ENCODE measurements at regions not wholly inside any gene's neighbourhood (a gene's known extent, or its start where the extent isn't known, plus 50 kb on each side); places are given as distances from the start of the nearest gene placed in this dataset.

DNA sequence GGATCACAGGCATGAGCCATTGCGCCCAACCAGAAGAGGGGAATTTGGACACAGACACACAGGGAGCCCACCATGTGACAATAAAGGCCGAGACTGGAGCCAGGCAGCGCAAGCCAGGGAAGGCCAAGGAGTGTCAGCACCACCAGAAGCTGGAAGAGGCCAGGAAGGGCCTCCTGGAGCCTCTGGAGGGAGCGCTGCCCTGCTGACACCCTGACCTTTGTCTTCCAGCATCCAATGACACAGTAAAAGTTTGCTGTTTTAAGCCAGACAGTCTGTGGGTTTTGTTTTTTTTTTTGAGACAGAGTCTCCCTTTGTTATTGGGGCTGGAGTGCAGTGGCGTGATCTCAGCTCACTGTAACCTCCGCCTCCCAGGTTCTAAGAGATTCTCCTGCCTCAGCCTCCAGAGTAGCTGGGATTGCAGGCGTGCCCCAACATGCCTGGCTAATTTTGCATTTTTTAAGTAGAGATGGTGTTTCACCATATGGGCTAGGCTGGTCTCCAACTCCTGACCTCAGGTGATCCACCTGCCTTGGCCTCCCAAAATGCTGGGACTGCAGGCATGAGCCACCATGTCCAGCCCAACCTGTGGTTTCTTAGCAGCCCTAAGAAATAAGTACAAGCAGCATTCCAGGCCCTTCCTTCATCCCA, 215.8 kb downstream of the CTTN start:
- DNase-seq: no peak

DNA sequence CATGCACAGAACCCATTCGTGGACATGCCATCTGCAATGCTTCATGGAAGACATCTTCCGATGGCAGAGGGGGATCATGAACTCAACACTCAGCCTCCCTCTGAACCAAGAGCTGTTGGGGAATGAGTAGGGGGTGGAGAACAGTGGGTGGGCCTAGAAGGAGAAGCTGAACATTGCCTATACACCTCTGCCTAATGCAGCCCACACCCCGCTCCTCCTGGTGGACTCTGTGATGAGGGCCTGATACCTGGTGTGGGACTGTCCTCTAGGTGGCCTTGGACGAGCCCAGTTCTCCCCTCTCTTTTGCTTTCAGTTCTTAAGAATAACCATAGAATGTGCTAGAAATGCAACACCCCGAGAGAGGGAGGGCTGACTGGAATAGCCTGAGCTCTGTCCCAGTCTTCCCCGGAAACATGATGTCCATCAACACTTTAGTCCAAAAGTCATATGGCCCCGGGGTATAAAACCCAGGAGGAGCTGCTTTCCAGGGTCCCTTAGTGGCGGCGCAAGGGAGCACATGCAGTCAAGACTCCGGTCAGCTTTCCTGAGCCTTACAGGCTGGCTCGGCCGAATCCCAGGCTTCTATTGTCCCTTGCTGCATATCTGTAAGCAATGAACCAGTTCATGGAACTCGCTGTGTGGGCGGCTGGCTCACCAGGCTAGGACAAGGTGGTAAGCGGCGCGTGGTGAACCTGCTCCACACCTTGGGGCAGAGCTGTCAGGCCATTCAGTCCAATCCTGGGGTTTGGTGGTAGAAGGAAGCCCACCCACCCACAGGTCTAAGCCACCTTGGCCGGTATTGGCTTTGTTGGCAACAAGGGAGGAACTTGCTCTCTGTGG, 216.9 kb downstream of the CTTN start:
- no peak for DNase-seq

DNA sequence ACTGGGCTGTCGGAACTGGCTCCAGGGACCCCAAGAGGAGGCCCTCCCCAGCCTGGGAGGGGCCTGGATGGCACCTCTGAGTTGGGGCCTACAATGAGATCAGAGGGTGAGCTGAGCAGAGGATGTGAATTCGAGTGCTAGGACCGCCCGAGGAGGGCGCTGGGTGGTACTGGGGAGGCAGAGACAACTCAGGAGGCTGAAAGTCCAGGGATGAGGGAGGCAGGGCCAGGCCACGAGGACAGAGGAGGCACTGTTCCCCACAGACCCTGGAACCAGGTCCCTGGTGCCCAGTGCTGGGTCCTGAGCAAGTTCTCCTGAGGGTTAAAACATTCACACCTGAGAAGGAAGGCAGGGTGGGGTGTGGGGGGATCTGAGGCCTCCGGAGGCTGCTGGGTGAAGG, 218.0 kb downstream of the CTTN start:
- no peak for DNase-seq

DNA sequence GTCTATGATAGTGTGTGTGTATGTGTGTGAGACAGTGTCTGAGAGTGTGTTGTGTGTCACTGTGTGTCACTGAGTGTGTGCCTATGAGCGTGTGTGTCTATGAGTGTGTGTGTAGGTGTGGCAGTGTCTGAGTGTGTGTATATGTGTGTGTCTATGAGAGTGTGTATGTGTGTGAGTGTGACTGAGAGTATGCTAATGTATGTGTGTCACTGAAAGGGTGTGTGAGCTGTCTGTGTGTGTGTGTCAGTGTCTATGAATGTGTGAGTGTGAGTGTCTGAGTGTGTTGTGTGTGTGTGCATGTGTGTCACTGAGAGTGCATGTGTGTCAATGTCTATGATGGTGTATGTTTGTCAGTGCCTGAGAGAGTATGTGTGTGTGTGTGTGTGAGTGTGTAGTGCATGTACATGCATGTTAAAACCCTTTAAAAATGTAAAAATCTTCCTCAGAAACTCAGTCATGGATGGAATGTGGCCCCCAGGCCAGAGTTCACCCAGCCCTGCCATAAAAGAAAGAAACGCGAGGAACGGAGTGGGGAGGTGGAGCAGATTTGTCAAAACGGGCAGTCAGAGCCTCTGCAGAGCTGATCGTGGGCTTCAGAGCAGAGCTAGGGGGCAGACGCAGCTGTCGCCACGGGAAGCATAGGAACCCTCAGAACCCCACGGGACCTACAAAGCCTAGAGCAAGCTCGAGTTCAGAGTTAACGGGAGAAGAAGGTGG, 218.8 kb downstream of the CTTN start:
- no peak for DNase-seq

DNA sequence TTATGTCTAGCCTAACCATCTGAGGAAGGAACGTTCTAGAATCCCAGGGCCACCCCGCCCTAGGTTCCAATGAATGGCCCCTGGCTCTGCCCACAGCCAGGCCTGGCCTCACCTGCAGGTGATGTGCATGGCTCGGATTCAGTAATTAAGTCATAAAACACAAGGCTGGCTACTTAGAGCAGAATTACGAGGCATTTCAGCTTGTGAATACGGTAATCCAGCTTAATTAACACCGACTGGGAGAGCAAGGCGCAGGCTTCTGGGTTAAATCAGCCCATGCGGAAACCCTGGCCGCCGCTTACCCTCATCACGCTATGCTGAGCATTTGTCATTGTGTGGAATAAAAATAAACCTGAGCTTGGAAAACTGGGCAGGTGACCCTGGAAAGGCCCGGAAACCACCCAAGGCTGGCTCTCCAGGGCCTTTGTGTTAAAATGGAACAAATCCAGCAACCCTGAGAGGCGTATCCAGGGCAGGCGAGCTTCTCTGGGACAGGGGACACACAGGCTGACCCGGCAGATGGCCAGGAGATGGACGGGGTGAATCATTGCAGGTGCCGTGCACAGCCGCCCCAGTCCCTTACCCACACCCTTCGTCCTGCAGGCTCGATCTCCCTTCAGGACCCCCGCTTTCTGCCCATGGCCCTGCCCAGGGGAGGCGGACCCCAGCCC, 220.2 kb downstream of the CTTN start:
- DNase-seq: no peak

DNA sequence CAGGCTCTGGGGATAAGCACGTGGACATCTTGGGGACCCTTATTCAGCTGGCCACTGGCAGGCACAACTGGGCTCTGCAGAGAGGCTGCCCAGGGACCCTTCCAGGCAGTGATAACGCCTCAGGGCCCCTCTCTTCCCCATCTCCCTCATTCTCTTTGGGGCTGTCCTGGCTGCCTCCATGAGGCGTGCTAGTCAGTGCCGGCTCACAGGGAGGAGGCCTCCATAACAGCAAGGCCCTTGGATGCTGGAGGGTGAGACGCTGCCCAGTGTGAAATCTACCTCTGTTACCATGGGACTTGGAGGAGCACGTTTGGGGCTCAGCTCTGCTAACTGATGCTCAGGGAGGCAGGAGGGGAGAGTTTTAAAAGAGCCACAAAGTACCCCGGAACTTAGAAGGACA, 221.3 kb downstream of the CTTN start:
- no peak for DNase-seq

DNA sequence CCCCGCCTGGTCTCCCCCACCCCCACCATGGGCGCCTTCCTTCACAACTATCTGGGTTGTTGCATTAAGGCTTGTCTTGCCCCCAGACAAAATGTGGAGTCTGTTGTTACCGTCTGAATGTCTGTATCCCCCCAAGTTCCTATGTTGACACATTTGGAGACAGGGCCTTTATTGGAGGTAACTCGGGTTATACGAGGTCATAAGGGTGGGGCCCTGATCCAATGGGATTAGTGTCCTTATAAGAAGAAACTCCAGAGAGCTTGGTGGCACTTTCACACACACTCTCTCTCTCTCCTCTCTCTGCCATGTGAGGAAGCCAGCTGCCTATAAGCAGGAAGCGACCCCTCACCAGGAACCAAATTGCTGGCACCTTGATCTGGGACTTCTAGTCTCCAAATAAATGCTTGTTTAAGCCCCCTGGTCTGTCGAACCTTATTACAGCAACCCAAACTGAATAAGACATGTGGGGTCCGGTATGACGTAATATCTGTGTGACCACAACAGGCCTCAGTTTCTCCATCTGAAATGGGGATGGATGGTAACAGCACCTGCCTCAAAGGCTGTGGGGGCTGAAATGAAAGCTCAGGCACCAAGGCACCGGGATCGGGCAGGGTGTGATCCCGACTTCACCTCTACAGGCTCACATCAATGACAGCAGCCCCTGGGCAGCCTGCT, 222.3 kb downstream of the CTTN start:
- no peak for DNase-seq

DNA sequence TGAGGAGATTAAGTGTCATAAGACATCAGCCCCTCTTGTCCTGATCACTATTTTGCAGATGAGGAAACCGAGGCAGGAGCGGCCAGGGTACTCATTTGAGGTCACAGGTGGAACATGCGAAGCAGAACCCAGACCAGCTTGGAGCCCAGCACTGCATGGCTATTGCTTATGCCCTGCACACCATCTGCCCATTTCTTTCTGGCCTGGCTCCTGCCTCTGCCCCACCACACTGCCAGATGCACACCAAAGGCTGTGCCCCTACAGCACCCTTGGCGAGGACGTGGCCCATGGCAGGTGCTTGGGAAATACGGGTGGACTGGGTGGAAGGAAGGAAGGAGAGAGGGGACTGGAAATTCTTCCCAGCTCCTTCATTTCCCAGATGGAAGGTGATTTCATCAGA, 222.9 kb downstream of the CTTN start:
- DNase-seq: no peak

DNA sequence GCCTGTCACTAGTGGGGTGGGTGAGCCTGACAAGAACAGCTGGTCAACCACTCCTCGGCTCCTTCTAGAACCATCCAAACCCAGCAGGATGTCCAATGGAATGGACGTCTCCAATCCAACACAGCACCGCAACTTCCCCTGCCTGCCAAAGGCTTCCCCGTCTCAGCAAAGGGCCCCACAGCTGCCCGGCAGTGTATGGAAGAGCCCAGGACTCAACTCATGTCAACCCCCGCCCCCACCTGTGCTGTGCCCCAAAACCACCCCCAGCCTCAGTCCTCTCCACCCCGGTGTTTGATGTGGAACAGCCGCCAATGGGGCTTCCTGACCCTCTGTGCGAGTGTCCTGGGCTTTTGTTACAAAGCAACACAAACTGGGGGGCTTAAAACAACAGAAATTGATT, 223.8 kb downstream of the CTTN start:
- no peak for DNase-seq

DNA sequence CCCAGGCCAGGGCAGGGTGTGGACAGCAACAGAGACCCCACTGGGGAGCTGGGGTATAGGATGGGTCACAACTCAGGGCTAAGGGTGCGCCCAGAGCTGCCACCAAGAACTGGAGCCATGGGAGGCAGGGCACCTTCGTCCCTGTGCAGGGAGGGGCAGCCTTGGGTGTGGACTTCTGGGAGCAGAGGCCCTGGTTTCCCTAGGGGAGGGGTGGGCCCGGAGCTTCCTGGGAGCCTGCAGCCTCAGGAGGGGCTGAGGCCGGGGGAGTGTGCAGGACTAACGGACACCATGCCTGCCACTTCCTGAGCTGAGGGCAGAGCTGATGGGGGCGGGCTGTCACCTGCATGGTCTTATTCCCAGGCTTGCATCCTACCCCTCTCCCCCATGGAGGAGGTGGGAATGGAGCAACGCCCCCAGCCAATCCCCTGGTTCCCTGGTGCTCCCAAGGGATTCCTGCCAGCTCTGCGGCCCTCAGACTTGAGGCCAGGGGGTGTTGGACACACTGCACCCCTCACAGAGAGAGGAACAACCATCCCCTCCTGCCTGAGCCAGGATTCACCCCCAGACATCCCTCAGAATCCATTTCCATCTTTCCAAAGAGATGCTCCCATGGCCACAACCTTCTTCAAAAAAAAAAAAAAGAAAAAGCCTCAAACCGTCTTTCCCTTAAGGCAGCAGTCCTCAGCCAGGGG, 225.7 kb downstream of the CTTN start:
- DNase-seq: no peak

DNA sequence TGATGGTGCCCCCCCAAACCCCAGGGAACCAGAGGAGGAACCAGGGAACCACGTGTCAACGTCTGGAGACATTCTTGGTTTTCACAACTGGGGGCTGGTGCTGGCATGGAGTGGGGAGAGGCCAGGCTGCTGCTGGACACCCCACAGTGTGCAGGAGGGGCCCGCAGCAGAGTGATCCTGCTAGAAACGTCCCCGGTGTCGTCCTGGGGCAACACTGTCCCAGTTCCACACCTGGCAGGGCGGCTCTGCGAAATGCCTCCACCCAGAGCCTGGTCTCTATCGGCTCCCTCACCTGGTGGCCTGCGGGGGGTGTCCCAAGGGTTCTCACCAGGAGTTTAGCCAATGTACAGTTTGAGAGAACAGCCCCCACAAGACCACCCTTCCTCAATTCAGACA, 226.3 kb downstream of the CTTN start:
- no peak for DNase-seq

DNA sequence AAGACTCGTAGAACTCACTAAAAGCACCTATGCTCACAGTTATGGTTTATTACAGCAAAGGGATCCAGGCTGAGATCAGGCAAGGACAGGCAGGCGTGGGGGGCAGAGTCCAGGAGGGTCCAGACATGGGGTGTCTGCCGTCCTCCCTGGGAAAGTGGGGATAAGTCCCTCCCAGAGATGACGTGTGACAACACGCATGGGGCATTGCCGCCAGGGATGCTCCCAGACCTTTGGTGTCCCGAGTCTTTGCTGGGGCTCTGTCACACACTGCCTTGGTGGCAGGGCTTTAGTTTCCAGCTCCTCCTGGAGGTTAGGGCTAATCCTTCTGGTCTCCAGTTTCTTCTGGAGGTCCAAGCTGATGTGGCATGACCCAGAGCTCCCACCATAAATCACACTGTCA, 226.7 kb downstream of the CTTN start:
- DNase-seq: no peak

DNA sequence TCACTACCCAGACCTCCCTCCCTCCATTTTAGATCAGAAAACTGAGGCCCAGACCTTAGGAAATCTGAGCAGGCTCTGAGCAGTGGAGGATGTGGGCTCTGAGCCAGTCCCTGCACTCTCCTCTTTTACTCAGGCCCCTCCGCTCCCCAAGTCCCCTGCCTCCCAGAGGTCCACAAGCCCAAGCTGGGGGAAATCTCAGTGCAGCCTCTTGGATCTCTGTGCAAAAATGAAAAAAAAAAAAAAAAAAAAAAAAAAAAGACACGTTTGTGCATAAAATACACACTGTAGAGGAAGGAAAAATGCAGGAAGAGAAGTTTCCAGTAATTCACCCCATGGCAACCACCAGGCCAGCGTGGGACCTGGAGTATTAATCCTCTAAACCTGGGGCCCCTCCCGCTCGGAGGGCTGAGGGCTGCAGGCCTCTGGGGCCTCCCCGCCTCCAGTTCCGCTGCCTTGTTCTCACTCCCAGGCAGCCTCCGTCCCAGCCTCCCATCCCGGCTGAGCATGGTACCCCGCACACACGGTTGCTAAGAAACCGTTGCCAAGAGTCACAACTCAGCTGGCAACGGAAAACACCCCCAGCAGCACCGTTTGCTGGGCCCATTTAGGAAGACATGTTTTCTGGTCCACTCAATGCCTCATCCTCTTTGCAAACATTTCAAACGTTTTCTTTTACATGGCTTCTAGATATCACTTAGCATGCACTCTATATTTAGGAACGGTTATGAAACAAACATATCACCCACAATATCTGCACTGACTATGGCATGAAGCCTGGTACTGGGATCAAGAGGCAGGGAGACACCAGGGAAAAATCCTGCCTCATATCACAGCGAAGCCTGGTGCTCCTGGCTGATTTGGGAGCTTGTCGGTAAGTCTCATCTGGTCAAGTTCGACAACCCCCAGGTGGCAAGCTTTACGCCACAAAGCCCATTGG, 227.5 kb downstream of the CTTN start:
- no peak for DNase-seq

DNA sequence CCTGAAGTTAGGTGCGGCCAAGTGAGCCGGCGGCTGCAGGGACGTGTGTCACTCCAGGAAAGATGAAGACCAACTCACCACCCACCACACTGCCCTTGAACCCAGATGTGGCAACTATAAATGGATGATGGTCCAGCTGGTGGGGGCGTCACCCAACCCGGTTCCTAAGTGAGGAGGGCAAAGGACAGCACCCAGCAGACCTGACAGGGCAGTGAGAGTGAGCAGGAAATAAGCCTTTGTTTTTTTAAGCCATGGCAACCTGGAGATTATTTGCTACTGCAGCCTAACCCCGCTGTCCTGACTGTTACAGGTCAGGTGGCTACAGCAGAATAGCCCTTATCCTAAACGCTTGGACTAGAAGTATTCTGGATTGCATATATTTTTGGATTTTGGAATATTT, 228.9 kb downstream of the CTTN start:
- no peak for DNase-seq

DNA sequence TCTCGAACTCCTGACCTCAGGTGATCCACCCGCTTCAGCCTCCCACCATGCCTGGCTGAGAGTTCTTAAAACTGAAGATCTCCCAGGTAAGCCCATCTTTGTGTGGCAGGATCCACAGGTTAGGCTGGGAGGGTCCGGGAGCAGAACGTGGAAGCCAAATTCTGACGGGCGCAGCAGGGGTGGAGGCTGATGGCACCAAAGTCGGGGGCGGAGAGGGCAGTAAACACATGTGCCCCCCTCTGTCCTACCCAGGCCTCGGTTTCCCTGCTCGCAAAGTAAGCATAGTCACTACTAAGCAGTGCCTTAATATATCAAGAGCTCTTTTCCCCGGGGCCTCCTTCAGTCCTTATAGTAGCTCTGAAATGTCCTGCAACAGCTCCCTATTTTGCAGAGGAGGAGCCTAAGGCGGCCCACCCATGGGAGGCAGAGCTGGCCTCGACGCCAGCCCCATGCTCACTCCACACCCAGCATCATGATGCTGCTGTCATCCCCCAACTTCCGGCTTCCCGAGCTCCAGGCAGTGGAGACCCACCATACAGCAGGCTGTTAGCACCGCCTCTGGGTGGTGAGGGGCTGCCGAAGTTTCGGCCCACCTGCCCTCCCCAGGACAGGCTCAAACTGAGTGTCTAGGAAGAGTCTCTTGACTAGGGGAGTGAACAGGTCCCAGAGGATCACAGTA, 230.0 kb downstream of the CTTN start:
- DNase-seq: no peak

DNA sequence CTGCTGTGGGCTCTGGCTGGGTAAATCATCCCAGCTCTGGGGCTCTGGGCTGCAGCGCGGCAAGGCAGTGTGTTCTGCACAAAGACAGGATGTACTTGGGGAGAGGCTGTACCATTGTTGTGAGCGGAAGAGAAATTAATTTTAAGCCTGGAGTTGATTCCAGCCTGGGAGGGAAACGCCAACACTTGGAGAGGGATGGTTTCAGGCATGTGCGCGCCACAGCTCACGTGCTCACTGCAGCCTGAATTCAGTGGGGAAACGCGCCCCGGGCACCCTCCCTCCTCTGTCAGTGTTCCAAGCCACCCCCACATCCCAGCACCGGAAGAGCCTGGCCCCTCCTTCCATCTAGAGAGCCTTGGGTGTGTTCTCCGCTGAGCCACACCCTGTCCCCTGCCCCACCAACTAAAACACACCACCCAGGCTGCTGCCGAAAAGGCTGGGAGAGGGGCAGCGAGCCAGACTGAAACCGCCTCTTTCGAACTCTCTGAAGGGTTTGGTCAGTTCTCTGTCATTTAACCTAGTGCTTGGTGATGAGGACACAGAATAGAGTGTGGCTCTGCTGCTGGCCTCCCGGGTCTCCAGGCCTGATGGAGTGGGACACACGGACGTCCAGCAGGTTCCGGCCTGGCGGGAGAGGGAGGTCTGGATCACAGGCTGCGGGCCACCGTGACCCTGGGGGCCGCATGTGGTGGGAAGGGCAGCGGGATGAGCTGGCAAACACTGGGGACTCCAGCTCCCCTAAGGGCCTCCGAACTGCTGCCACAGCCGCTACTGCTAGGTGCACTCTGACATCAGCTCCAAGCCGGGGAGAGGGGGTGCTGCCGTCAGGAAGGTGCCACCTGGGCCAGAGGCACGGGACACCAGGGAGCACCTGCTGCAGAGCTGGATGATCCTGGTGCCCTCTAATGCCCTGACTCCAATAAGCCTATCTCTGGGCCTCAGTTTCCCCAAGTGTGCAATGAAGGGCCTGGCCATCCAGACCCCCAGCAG, 230.8 kb downstream of the CTTN start:
- no peak for DNase-seq

DNA sequence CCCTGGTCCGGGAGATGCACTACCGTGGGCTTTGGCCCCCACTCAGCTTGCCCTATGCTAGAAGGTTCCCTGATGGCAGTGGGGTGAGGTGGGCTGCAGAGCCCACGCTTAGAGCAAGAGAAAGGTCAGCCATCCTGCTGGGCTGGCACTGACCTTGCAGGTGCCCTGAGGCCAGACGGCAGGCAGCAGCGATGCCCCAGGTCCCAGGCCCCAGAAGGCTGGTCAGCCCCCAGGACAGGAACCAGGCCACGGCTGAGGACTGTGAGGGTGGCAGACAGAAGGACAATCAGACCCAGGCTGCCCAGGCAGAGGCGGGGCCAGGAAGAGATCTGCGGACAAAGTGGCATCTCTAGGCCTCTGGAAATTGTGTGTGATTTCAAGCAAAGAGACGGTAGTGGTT, 231.7 kb downstream of the CTTN start:
- DNase-seq: no peak

DNA sequence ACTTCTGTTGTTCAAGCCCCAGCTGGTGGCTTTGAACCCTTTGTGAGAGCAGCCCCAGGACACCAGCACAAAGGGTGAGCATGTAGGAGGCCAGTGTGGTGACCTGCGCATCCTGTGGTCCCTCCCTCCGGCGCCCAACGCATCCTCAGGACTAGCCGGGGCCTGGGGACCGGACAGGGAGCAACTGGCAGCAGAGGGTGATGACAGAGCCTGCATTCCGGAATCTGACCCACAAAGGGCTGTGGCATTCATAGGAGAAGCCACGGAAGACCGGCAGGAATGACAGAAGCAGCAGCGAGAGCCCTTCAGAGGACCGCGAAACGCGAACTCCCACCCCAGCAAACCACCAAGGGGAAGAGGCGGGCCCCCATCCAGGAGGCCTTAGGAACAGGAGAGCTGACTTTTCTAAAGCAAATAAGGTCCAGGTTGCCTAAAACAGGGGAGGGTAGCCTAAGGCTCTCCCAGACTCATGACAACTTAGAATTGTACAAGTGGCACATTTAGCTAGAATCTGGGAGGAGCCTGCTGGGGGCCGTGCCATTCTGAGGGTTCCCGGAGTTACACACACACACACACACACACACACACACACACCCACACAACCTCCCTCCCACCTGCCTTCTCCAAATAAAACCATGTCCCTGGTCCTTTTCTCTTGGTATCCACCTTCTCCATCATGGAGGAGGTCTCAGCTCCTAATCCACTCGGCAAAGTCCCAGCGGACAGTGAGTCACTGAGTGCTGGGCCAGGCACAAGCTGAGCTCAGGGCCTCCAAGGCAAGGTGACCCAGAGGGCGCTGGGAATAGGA, 232.7 kb downstream of the CTTN start:
- no peak for DNase-seq
